Fibroblast of villous mesenchyme (primary cell): ENCODE measurements at regions not wholly inside any gene's neighbourhood (a gene's known extent, or its start where the extent isn't known, plus 50 kb on each side); places are given as distances from the start of the nearest gene placed in this dataset.
"Not testable (repeated sequence)": the region's sequence is repeated elsewhere in the genome, so short reads cannot be mapped to it uniquely, and the experiment has no call there.

Experiments used
- DNase-seq: peaks from one replicate; pipeline ENCODE4 v3.0.0-alpha.2; 2010; ENCODE audit warnings: low read depth
- H3K4me3 ChIP-seq: 2 replicates; pipeline ENCODE4 v1.5.1; 2011; ENCODE audit warnings: low read depth, mild to moderate bottlenecking, low read length
- CTCF ChIP-seq: IDR thresholded peaks from 2 replicates; pipeline ENCODE4 v1.5.1; 2012; ENCODE audit warnings: low read depth, mild to moderate bottlenecking, low read length; ENCODE audit not compliant: insufficient read depth

- no peak for DNase-seq
Observed at GRCh38 chr1:103448560-103448959, 76.9 kb upstream of the RNPC3 start.

GRCh38 chr1:103447471-103447870 is 78.0 kb upstream of the RNPC3 start:
- no peak for TF ChIP-seq CTCF
- no peak overlapping the region for H3K4me3 ChIP-seq
- no peak for DNase-seq

More at GRCh38 chr1:103448560-103448959, 76.9 kb upstream of the RNPC3 start:
- no peak overlapping the region for H3K4me3 ChIP-seq
- TF ChIP-seq CTCF, result no peak

- no peak overlapping the region for H3K4me3 ChIP-seq
- DNase-seq, result no peak
- no peak for TF ChIP-seq CTCF
Observed at GRCh38 chr1:103441342-103441741, 84.2 kb upstream of the RNPC3 start.

GRCh38 chr1:103436568-103437100 is 88.9 kb upstream of the RNPC3 start:
- H3K4me3 ChIP-seq, DNase-seq: not testable (repeated sequence)

- no peak for TF ChIP-seq CTCF
- no peak for DNase-seq
- no peak overlapping the region for H3K4me3 ChIP-seq
Observed at GRCh38 chr1:103435443-103435842, 90.1 kb upstream of the RNPC3 start.

GRCh38 chr1:103424650-103425049 is 100.8 kb upstream of the RNPC3 start:
- H3K4me3 ChIP-seq, result no peak overlapping the region
- no peak for TF ChIP-seq CTCF
- no peak for DNase-seq

GRCh38 chr1:103416681-103417286 is 108.7 kb upstream of the RNPC3 start:
- no peak overlapping the region for H3K4me3 ChIP-seq
- no peak for DNase-seq

More at GRCh38 chr1:103416681-103417286, 108.7 kb upstream of the RNPC3 start:
- TF ChIP-seq CTCF, result no peak
